ENCODE measurements at regions not wholly inside any gene's neighbourhood (a gene's known extent, or its start where the extent isn't known, plus 50 kb on each side); places are given as distances from the start of the nearest gene placed in this dataset.

GRCh38 chr13:107906131-107906530 is 309.2 kb downstream of the LIG4 start:
- DNase-seq: no peak

- no peak for DNase-seq
These were observed 313.3 kb downstream of the LIG4 start for GRCh38 chr13:107901996-107902562.

- DNase-seq: no peak
These were observed 314.1 kb downstream of the LIG4 start for GRCh38 chr13:107901230-107901629.

- no peak for DNase-seq
These were observed 314.6 kb downstream of the LIG4 start for GRCh38 chr13:107900775-107901174.

GRCh38 chr13:107886118-107886517 is 329.2 kb downstream of the LIG4 start:
- no peak for DNase-seq

- no peak for DNase-seq
These were observed 330.8 kb downstream of the LIG4 start for GRCh38 chr13:107884564-107884963.

- no peak for DNase-seq
These were observed 331.7 kb downstream of the LIG4 start for GRCh38 chr13:107883561-107884175.

- DNase-seq: no peak
These were observed 332.4 kb downstream of the LIG4 start for GRCh38 chr13:107882708-107883560.

GRCh38 chr13:107881362-107881761 is 334.0 kb downstream of the LIG4 start:
- DNase-seq: no peak

- no peak for DNase-seq
These were observed 340.9 kb downstream of the LIG4 start for GRCh38 chr13:107874456-107874855.

GRCh38 chr13:107873926-107874325 is 341.4 kb downstream of the LIG4 start:
- DNase-seq: no peak

GRCh38 chr13:107870400-107870799 is 344.9 kb downstream of the LIG4 start:
- no peak for DNase-seq

- no peak for DNase-seq
These were observed 347.4 kb downstream of the LIG4 start for GRCh38 chr13:107867701-107868661.

- DNase-seq: no peak
These were observed 348.3 kb downstream of the LIG4 start for GRCh38 chr13:107866941-107867623.

GRCh38 chr13:107866032-107866940 is 349.1 kb downstream of the LIG4 start:
- DNase-seq: no peak

GRCh38 chr13:107865643-107866031 is 349.7 kb downstream of the LIG4 start:
- no peak for DNase-seq

- DNase-seq: no peak
These were observed 350.1 kb downstream of the LIG4 start for GRCh38 chr13:107865318-107865575.

GRCh38 chr13:107864543-107865317 is 350.6 kb downstream of the LIG4 start:
- DNase-seq: no peak

GRCh38 chr13:107860284-107860683 is 355.1 kb downstream of the LIG4 start:
- no peak for DNase-seq

- DNase-seq: no peak
These were observed 360.5 kb downstream of the LIG4 start for GRCh38 chr13:107854880-107855279.

GRCh38 chr13:107852072-107852471 is 363.3 kb downstream of the LIG4 start:
- DNase-seq: no peak

Measured in activated CD4-positive, alpha-beta T cell treated with anti-CD3 and anti-CD28 coated beads for 1 hour (primary cell).